Choroid plexus epithelial cell (primary cell): ENCODE measurements at regions not wholly inside any gene's neighbourhood (a gene's known extent, or its start where the extent isn't known, plus 50 kb on each side); places are given as distances from the start of the nearest gene placed in this dataset.

Source experiments
- DNase-seq: peaks from one replicate; pipeline ENCODE4 v3.0.0-alpha.2; 2010; ENCODE audit warnings: low read depth
- H3K4me3 ChIP-seq: 2 replicates; pipeline ENCODE4 v1.5.1; 2011; ENCODE audit warnings: low read depth, mild to moderate bottlenecking, control low read depth, low read length, moderate library complexity
- TF ChIP-seq, protein P1 (sequence below): conservative IDR thresholded peaks from 2 replicates; pipeline ENCODE4 v1.5.1; 2011; ENCODE audit warnings: low read depth, mild to moderate bottlenecking, control low read depth, inconsistent platforms, low read length, moderate library complexity

- DNase-seq, result no peak
- TF ChIP-seq, protein P1, sequence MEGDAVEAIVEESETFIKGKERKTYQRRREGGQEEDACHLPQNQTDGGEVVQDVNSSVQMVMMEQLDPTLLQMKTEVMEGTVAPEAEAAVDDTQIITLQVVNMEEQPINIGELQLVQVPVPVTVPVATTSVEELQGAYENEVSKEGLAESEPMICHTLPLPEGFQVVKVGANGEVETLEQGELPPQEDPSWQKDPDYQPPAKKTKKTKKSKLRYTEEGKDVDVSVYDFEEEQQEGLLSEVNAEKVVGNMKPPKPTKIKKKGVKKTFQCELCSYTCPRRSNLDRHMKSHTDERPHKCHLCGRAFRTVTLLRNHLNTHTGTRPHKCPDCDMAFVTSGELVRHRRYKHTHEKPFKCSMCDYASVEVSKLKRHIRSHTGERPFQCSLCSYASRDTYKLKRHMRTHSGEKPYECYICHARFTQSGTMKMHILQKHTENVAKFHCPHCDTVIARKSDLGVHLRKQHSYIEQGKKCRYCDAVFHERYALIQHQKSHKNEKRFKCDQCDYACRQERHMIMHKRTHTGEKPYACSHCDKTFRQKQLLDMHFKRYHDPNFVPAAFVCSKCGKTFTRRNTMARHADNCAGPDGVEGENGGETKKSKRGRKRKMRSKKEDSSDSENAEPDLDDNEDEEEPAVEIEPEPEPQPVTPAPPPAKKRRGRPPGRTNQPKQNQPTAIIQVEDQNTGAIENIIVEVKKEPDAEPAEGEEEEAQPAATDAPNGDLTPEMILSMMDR, result no peak
- H3K4me3 ChIP-seq, result no peak overlapping the region
Measured at GRCh38 chr16:86429663-86430062, 80.7 kb upstream of the FOXF1 start.

GRCh38 chr16:86430814-86431213 lies 79.5 kb upstream of the FOXF1 start:
- TF ChIP-seq, protein P1, result no peak
- no peak overlapping the region for H3K4me3 ChIP-seq

DNA sequence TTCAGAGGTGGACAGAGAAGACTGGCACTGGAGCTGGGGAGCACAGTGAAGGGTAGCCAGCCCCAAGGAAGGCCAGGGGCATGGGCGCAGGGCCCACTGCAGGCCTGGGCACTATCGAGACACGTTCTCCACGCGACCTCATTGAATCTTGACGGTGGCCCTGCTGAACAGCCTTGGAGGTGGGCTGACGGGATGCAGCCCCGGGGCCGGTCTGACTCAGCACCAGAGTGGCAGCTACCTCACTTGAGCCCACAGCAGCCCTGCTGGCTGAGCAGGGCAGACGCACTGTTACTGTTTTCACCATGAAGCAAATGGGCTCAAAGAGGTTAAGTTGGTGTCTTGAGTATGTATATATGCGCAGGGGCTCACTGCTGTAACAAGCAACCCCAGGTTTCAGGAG lies 78.8 kb upstream of the FOXF1 start:
- TF ChIP-seq, protein P1, result no peak
- H3K4me3 ChIP-seq, result no peak overlapping the region
- no peak for DNase-seq

More at GRCh38 chr16:86430814-86431213, 79.5 kb upstream of the FOXF1 start:
- no peak for DNase-seq

- TF ChIP-seq, protein P1, result no peak
- DNase-seq, result no peak
- no peak overlapping the region for H3K4me3 ChIP-seq
Measured at GRCh38 chr16:86432048-86432447, 78.3 kb upstream of the FOXF1 start.

- no peak overlapping the region for H3K4me3 ChIP-seq
- TF ChIP-seq, protein P1, result no peak
- no peak for DNase-seq
Measured at GRCh38 chr16:86432691-86433090, 77.6 kb upstream of the FOXF1 start.

DNA sequence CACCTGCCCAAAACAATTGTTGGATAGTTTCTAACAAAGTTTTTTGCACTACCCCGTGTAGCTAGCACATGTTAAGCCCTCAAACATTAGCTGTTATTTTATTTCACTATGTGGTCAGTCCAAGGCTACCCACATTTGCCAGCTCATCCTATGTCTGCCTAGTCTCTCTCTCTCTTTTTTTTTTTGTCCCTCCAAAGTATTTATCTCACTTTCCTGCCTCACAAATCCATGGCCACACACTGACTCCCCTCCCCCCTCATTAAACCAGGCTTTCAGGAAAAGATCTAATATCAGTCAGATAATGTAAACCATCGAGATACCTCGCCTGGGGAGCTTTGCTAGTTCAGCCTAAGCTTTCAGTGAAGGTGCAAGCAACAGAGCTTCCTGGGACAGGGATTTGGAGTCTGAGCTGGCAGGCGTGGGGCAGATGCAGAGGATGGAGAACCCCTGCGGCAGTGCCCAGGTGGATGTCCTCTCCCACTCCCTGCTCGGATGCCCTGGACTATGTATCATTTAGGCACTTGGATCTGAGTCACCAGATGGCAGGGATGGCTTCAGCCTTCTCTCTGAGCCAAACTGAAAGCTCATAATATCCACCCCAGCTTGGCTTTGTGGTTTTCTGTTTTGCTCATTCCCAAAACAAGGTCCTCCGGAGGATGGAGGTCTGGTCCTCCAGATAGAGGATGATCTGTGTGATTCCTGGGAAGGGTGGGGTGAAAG lies 73.7 kb upstream of the FOXF1 start:
- TF ChIP-seq, protein P1, result no peak
- no peak overlapping the region for H3K4me3 ChIP-seq
- DNase-seq, result no peak

DNA sequence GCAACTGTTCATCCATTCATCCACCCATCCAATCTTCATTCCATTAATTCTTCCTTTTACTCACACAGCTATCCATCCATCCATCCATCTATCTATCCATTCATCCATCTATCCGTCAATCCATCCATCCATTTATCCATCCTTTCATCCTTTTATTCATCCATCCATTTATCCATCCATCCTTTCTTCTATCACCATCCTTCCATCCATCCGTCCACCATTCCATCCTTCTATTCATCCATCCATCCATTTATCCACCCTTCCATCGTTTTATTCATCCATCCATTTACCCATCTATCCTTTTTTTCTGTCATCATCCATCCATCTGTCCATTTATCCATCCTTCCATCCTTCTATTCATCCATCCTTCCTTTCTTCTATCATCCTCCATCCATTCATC lies 73.0 kb upstream of the FOXF1 start:
- DNase-seq, result no peak
- TF ChIP-seq, protein P1, result no peak
- no peak overlapping the region for H3K4me3 ChIP-seq
